Type B pancreatic cell (in vitro differentiated cells): ENCODE measurements at regions not wholly inside any gene's neighbourhood (a gene's known extent, or its start where the extent isn't known, plus 50 kb on each side); places are given as distances from the start of the nearest gene placed in this dataset.

Experiments
- DNase-seq: peaks from one replicate; pipeline ENCODE4 v3.0.0; 2021; ENCODE audit warnings: mixed read lengths; ENCODE audit not compliant: unreplicated experiment; ENCODE audit errors: extremely low spot score
- H3K27ac Mint-ChIP-seq: 2 replicates; pipeline ENCODE4 v1.8.0; 2021; ENCODE audit warnings: mild to moderate bottlenecking, mixed read lengths
- H3K27me3 Mint-ChIP-seq: 2 replicates; pipeline ENCODE4 v1.8.0; 2021; ENCODE audit warnings: mixed read lengths
- H3K36me3 Mint-ChIP-seq: 2 replicates; pipeline ENCODE4 v1.8.0; 2021; ENCODE audit warnings: mixed read lengths
- H3K4me1 Mint-ChIP-seq: one replicate; pipeline ENCODE4 v1.8.0; 2021; ENCODE audit warnings: mixed read lengths; ENCODE audit not compliant: unreplicated experiment
- H3K4me3 Mint-ChIP-seq: 2 replicates; pipeline ENCODE4 v1.8.0; 2021; ENCODE audit warnings: mild to moderate bottlenecking, mixed read lengths
- H3K9me3 Mint-ChIP-seq: 2 replicates; pipeline ENCODE4 v1.8.0; 2021; ENCODE audit warnings: mixed read lengths
- CTCF ChIP-seq: fragments of 200-600 bp; sonication (generic); conservative IDR thresholded peaks from 2 replicates; pipeline ENCODE4 v1.5.0; 2021; ENCODE audit warnings: antibody characterized with exemption, mild to moderate bottlenecking

GRCh38 chr5:175805256-175806011 lies 65.9 kb upstream of the CPLX2 start:
- Mint-ChIP-seq H3K9me3 (no peaks in the 10 kb centered on the region), H3K4me1 (no peaks in the 10 kb centered on the region), H3K36me3 (no peaks in the 10 kb centered on the region), H3K27ac (no peak overlapping the region), H3K27me3 (peaks cover 35% of the 10 kb centered on the region), H3K4me3 (no peak overlapping the region)
- no peak for TF ChIP-seq CTCF
- no peak for DNase-seq

- Mint-ChIP-seq H3K9me3 (no peaks in the 10 kb centered on the region), H3K27me3 (peaks cover 20% of the 10 kb centered on the region), H3K4me1 (no peaks in the 10 kb centered on the region), H3K36me3 (no peaks in the 10 kb centered on the region), H3K27ac (no peak overlapping the region), H3K4me3 (no peak overlapping the region)
- no peak for TF ChIP-seq CTCF
- DNase-seq = no peak
Measured at GRCh38 chr5:175808711-175809110, 62.7 kb upstream of the CPLX2 start.

GRCh38 chr5:175809531-175810121 lies 61.8 kb upstream of the CPLX2 start:
- no peaks in the 10 kb centered on the region for H3K36me3 Mint-ChIP-seq
- H3K27ac Mint-ChIP-seq = no peak overlapping the region
- no peak for DNase-seq
- no peaks in the 10 kb centered on the region for H3K4me1 Mint-ChIP-seq
- H3K9me3 Mint-ChIP-seq = no peaks in the 10 kb centered on the region
- H3K4me3 Mint-ChIP-seq = no peak overlapping the region
- TF ChIP-seq CTCF = no peak
- H3K27me3 Mint-ChIP-seq = peaks cover 18% of the 10 kb centered on the region

GRCh38 chr5:175810457-175810856 lies 60.9 kb upstream of the CPLX2 start:
- DNase-seq = no peak
- no peak overlapping the region for H3K27ac Mint-ChIP-seq
- H3K27me3 Mint-ChIP-seq = peaks cover 13% of the 10 kb centered on the region
- TF ChIP-seq CTCF = no peak
- no peaks in the 10 kb centered on the region for H3K36me3 Mint-ChIP-seq
- H3K4me1 Mint-ChIP-seq = no peaks in the 10 kb centered on the region
- H3K9me3 Mint-ChIP-seq = no peaks in the 10 kb centered on the region
- no peak overlapping the region for H3K4me3 Mint-ChIP-seq

GRCh38 chr5:175811589-175811988 lies 59.8 kb upstream of the CPLX2 start:
- no peak for TF ChIP-seq CTCF
- H3K36me3 Mint-ChIP-seq = no peaks in the 10 kb centered on the region
- H3K9me3 Mint-ChIP-seq = no peaks in the 10 kb centered on the region
- H3K4me3 Mint-ChIP-seq = no peak overlapping the region
- no peak overlapping the region for H3K27ac Mint-ChIP-seq
- H3K4me1 Mint-ChIP-seq = no peaks in the 10 kb centered on the region
- H3K27me3 Mint-ChIP-seq = peaks cover 5% of the 10 kb centered on the region
- no peak for DNase-seq
